Osteocyte (in vitro differentiated cells): ENCODE measurements at regions not wholly inside any gene's neighbourhood (a gene's known extent, or its start where the extent isn't known, plus 50 kb on each side); places are given as distances from the start of the nearest gene placed in this dataset.

Experiments
- DNase-seq: peaks from one replicate; pipeline ENCODE4 v3.0.0; 2021; ENCODE audit warnings: mixed read lengths; ENCODE audit not compliant: unreplicated experiment; ENCODE audit errors: extremely low spot score
- H3K27ac Mint-ChIP-seq: one replicate; pipeline ENCODE4 v1.8.0; 2021; ENCODE audit warnings: mild to moderate bottlenecking, mixed read lengths; ENCODE audit not compliant: unreplicated experiment
- H3K27me3 Mint-ChIP-seq: one replicate; pipeline ENCODE4 v1.8.0; 2021; ENCODE audit warnings: mixed read lengths; ENCODE audit not compliant: unreplicated experiment
- H3K36me3 Mint-ChIP-seq: one replicate; pipeline ENCODE4 v1.8.0; 2021; ENCODE audit warnings: mixed read lengths; ENCODE audit not compliant: unreplicated experiment
- H3K4me1 Mint-ChIP-seq: one replicate; pipeline ENCODE4 v1.8.0; 2021; ENCODE audit warnings: mixed read lengths; ENCODE audit not compliant: unreplicated experiment
- H3K4me3 Mint-ChIP-seq: one replicate; pipeline ENCODE4 v1.8.0; 2021; ENCODE audit warnings: mild to moderate bottlenecking, moderate library complexity, mixed read lengths; ENCODE audit not compliant: unreplicated experiment
- H3K9me3 Mint-ChIP-seq: one replicate; pipeline ENCODE4 v1.8.0; 2021; ENCODE audit warnings: mixed read lengths; ENCODE audit not compliant: unreplicated experiment
- TF ChIP-seq, protein P1 (sequence below): fragments of 200-600 bp; sonication (generic); IDR thresholded peaks from 2 replicates; pipeline ENCODE4 v1.5.0; 2021; ENCODE audit warnings: antibody characterized with exemption, mild to moderate bottlenecking, moderate library complexity

DNA sequence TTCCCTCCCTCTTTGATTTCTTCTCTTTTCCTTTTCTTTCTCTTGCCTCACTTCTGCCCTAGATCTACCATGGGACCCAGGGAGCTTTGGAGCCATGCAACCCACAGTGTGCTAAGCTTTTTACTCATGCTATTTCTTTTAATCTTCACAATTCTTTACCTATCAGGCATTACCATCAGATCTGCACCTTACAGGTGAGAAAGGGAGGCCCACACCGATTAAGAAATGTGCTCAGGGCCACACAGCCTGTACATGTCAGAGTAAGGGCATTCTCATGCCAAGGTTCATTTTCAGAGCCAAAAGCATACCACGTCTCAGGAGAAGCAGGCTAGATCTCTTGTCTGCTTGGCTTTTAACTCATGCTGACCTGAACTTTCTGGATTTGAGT lies 161.9 kb downstream of the RPIA start:
- Mint-ChIP-seq H3K27me3 (peaks cover 16% of the 10 kb centered on the region), H3K4me1 (peaks cover 5% of the 10 kb centered on the region), H3K4me3 (no peak overlapping the region), H3K9me3 (no peaks in the 10 kb centered on the region), H3K36me3 (no peaks in the 10 kb centered on the region), H3K27ac (no peak overlapping the region)
- no peak for DNase-seq
- TF ChIP-seq, protein P1, sequence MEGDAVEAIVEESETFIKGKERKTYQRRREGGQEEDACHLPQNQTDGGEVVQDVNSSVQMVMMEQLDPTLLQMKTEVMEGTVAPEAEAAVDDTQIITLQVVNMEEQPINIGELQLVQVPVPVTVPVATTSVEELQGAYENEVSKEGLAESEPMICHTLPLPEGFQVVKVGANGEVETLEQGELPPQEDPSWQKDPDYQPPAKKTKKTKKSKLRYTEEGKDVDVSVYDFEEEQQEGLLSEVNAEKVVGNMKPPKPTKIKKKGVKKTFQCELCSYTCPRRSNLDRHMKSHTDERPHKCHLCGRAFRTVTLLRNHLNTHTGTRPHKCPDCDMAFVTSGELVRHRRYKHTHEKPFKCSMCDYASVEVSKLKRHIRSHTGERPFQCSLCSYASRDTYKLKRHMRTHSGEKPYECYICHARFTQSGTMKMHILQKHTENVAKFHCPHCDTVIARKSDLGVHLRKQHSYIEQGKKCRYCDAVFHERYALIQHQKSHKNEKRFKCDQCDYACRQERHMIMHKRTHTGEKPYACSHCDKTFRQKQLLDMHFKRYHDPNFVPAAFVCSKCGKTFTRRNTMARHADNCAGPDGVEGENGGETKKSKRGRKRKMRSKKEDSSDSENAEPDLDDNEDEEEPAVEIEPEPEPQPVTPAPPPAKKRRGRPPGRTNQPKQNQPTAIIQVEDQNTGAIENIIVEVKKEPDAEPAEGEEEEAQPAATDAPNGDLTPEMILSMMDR = no peak

DNA sequence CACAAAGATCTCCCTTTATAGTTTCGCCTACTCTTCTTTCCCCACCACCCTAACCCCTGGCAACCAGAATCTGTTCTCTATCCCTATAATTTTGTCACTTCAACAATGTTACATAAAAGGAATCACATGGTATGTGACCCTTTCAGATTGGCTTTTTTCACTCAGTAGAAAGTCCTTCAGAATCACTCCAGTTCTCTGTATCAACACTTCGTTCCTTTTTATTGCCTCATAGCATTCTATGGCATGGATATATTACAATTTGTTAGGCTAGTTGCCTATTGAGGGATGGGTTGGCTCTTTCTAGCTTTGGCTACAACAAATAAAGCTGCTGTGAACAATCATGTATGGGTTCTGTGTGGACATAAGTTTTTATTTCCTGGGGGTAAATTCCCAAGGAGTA lies 163.1 kb downstream of the RPIA start:
- no peak for DNase-seq
- TF ChIP-seq, protein P1 = no peak
- H3K4me3 Mint-ChIP-seq = no peak overlapping the region
- H3K4me1 Mint-ChIP-seq = peaks cover 5% of the 10 kb centered on the region
- no peaks in the 10 kb centered on the region for H3K9me3 Mint-ChIP-seq
- H3K27me3 Mint-ChIP-seq = peaks cover 16% of the 10 kb centered on the region
- H3K36me3 Mint-ChIP-seq = no peaks in the 10 kb centered on the region
- H3K27ac Mint-ChIP-seq = no peak overlapping the region

DNA sequence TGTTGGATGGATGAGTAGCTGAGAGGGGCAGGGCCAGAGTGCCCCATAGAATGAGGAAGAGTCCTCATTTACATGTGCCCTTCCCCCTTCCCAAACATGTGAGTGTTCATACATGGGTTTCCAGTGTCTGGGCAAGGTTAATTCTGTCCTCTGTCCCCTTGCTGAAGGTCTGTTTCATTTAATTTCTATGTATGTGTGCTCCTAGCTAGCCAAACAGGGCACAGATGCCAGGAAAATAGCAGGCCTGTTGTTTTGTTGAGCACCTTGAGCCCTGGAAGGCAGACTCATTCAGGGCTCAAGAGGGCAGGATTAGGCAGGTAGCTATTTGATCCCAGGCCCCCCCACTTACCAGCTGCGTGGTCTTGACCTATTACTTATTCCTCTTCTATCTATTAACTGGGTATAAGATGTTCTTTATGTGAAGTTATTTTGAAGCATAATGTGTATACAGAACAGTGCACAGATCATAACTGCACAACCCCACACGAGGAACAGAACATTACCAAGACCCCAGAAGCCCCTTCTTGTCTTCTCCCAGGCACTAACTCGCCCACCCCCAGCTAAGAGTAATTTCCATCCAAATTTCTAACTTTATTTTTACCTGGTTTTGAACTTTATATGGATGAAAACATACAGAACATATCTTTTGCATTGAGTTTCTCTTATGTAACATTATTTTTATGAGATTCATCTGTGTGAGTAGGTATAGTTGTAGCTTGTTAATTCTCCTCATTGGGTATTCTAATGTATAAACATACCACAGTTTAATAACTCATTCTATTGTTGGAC lies 164.3 kb downstream of the RPIA start:
- no peak overlapping the region for H3K4me3 Mint-ChIP-seq
- no peaks in the 10 kb centered on the region for H3K9me3 Mint-ChIP-seq
- peaks cover 5% of the 10 kb centered on the region for H3K4me1 Mint-ChIP-seq
- H3K36me3 Mint-ChIP-seq = no peaks in the 10 kb centered on the region
- no peak for DNase-seq
- H3K27ac Mint-ChIP-seq = no peak overlapping the region
- TF ChIP-seq, protein P1 = no peak
- peaks cover 16% of the 10 kb centered on the region for H3K27me3 Mint-ChIP-seq

DNA sequence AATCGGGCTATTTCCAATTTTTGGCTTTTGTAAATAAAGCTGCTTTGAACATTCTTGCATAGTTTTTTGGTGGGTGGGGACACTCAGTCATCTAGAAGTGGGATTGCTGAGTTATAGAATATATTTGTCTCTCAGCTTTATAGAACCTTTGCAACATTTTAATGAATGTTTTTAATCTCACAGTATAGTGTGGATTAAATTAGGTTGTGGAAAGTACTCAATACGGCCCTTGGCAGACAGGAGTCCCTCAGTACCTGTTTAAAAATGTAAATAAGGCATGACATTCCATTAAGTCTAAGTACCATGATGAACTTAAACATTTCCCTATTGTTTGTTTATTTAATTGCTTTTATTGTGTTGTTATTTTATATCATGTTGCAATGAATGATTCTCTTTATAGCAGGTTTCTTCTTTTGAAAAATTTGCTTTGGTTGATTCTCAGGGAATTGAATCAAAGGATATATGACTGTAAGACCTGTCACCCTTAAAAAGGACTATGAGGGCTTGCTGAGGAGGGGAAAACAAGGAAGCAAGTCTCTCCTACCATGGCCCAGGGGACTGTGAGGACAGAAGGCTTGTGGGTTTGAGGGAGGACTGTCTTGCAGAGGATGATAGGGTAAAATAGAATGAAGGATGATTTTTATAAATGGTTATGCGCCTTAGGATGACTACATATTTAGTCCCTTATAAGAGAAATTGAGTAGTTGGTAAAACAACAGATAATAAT lies 165.1 kb downstream of the RPIA start:
- no peaks in the 10 kb centered on the region for H3K9me3 Mint-ChIP-seq
- DNase-seq = no peak

More for the DNA sequence above, 165.1 kb downstream of the RPIA start:
- peaks cover 5% of the 10 kb centered on the region for H3K4me1 Mint-ChIP-seq
- peaks cover 14% of the 10 kb centered on the region for H3K27me3 Mint-ChIP-seq
- H3K27ac Mint-ChIP-seq = no peak overlapping the region
- no peak overlapping the region for H3K4me3 Mint-ChIP-seq
- TF ChIP-seq, protein P1 = no peak
- no peaks in the 10 kb centered on the region for H3K36me3 Mint-ChIP-seq
